ENCODE measurements at regions not wholly inside any gene's neighbourhood (a gene's known extent, or its start where the extent isn't known, plus 50 kb on each side); places are given as distances from the start of the nearest gene placed in this dataset.

DNA sequence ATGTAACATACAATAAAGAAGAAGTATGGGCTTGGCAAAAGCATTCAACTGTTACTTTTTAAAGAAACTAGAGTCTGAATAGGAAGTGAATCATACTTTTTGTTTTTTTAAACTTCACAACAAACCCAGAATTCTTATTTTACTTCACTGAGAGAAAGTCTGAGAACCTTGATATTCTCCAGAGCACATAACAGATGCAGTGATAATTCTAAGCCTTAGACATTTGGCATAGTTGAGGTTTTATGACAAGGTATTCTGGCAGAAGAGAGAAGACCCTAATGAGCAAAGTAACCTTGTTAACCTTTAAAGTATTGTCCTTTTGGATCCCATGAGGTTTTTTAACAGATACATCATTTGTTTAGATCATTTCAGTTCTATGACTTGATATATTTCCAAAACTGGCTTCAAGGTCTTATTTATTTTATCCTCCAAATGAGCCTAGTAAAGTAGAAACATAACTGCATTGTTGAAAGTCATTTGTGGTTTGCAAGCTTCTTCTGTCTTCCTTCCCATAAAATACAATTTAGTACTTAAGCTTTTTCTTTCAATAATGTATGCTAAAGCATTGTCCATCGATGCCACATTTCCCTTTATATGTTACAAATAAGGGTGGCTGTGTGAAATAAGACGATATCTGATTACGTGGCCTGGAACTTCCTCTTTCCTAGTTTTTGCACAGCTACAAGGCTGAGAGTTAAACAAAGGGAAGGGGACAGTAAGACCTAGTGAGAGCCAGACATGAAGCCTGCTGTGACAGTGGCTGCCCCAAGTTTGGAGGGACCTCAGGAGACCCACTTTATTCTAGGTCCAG lies 86.1 kb upstream of the ITPRID2 start:
- no peak for TF ChIP-seq CTCF (IDR thresholded peaks at IDR 0.05; ENCODE audit: unreplicated experiment in 3 of 3)
- Mint-ChIP-seq H3K4me3 (no peak overlapping the region), H3K9me3 (peaks cover 15% of the 10 kb centered on the region), H3K27ac (peak overlapping the region; percentile 34 to 76 (median 75)), H3K27me3 (ENCODE audit: low read depth) (no peaks in the 10 kb centered on the region), H3K4me1 (peaks cover 13% of the 10 kb centered on the region), H3K36me3 (ENCODE audit: low read depth) (peaks cover 5% of the 10 kb centered on the region)

- H3K27me3 Mint-ChIP-seq (ENCODE audit: low read depth) = no peaks in the 10 kb centered on the region
- H3K27ac Mint-ChIP-seq = peak overlapping the region; percentile 34 to 76 (median 75)
- peaks cover 5% of the 10 kb centered on the region for H3K36me3 Mint-ChIP-seq (ENCODE audit: low read depth)
- TF ChIP-seq CTCF (IDR thresholded peaks at IDR 0.05; ENCODE audit: unreplicated experiment in 3 of 3) = no peak
- no peak overlapping the region for H3K4me3 Mint-ChIP-seq
- H3K4me1 Mint-ChIP-seq = peaks cover 19% of the 10 kb centered on the region
- H3K9me3 Mint-ChIP-seq = peaks cover 15% of the 10 kb centered on the region
Observed at GRCh38 chr2:181806039-181806392, 85.5 kb upstream of the ITPRID2 start.

DNA sequence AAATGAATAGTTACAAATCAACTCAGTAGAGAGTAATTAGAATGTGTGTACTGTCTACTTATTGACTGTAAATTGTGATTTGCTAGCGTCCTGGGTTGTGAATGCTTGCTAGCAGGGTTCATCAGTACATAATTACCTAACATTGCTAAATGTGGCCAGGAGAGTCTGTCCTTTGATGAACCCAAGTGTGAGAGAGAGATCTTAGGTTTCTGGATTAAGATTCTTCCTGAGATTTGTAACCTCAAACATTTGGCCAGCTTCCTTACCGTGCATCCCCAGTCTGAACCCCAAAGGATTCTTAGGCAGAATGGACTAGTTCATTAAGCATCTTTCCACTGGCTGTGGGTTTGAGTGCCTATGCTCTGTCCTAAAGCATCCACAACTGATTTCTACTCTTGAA lies 84.0 kb upstream of the ITPRID2 start:
- no peak overlapping the region for H3K27ac Mint-ChIP-seq
- peaks cover 32% of the 10 kb centered on the region for H3K4me1 Mint-ChIP-seq
- peaks cover 8% of the 10 kb centered on the region for H3K9me3 Mint-ChIP-seq
- no peaks in the 10 kb centered on the region for H3K27me3 Mint-ChIP-seq (ENCODE audit: low read depth)
- peaks cover 5% of the 10 kb centered on the region for H3K36me3 Mint-ChIP-seq (ENCODE audit: low read depth)
- no peak for TF ChIP-seq CTCF (IDR thresholded peaks at IDR 0.05; ENCODE audit: unreplicated experiment in 3 of 3)
- H3K4me3 Mint-ChIP-seq = no peak overlapping the region

- Mint-ChIP-seq H3K27me3 (ENCODE audit: low read depth) (no peaks in the 10 kb centered on the region), H3K27ac (peak overlapping the region; percentile 82 to 93 (median 88)), H3K4me3 (peak overlapping the region in 2 of 3 experiments; percentile 20 to 29), H3K4me1 (peaks cover 37% of the 10 kb centered on the region), H3K36me3 (ENCODE audit: low read depth) (no peaks in the 10 kb centered on the region), H3K9me3 (no peaks in the 10 kb centered on the region)
- TF ChIP-seq CTCF (IDR thresholded peaks at IDR 0.05; ENCODE audit: unreplicated experiment in 3 of 3) = no peak
Observed at GRCh38 chr2:181810823-181811695, 80.5 kb upstream of the ITPRID2 start.

DNA sequence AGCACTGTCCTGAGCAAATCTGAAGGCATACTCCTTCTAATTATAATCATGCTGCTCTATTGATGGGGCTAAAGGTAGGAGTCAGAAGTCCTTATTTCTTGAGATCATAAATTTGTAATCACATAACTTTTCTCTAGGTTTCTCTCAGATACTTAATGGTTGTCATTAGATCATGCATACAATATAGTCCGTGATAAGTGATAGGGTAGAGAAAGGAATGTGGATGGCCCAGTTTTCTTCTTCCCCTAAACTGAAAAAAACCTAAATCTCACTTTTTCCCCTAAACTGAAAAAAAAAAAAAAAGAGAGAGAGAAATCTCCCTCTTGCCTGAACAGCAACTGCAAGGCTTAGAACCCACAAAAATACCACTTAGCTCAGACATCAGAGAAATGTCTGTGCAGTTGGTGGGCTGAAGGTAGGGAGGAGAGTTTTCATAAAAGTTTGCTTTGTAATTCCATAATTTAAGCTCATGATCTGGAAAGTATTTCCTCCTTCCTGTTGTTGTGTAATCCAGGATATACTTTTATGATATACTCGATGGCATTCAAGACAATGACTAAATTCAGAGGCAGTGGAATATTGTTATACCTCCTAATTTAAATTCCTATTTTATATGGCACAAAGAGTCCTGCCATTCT lies 79.3 kb upstream of the ITPRID2 start:
- Mint-ChIP-seq H3K4me1 (peaks cover 46% of the 10 kb centered on the region), H3K27ac (no peak overlapping the region)

More for the DNA sequence above, 79.3 kb upstream of the ITPRID2 start:
- Mint-ChIP-seq H3K4me3 (no peak overlapping the region), H3K9me3 (no peaks in the 10 kb centered on the region), H3K36me3 (ENCODE audit: low read depth) (no peaks in the 10 kb centered on the region), H3K27me3 (ENCODE audit: low read depth) (no peaks in the 10 kb centered on the region)
- no peak for TF ChIP-seq CTCF (IDR thresholded peaks at IDR 0.05; ENCODE audit: unreplicated experiment in 3 of 3)

Measured in nephron (organoid).